Stimulated activated CD8-positive, alpha-beta memory T cell treated with anti-CD3 and anti-CD28 coated beads, Interleukin-4, amount 100 ng/mL, for 48 hours (primary cell): ENCODE measurements at regions not wholly inside any gene's neighbourhood (a gene's known extent, or its start where the extent isn't known, plus 50 kb on each side); places are given as distances from the start of the nearest gene placed in this dataset.
"Not testable (repeated sequence)": the region's sequence is repeated elsewhere in the genome, so short reads cannot be mapped to it uniquely, and the experiment has no call there.

Source experiments
- DNase-seq: peaks from one replicate; pipeline ENCODE4 v3.0.0-alpha.2; 2020

DNA sequence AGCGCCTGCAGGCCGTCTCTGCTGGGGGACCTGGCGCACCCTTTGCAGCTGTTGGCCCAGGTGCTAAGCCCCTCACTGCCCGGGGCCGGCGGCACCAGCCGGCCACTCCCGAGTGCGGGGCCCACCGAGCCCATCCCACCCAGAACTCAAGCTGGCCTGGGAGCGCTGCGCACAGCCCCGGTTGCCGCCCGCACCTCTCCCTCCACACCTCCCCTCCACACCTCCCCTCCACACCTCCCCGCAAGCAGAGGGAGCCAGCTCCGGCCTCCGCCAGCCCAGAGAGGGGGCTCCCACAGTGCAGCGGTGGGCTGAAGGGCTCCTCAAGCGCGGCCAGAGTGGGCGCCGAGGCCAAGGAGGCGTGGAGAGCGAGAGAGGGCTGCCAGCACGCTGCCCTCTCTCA is 177.8 kb upstream of the KAZN start:
- no peak for DNase-seq

DNA sequence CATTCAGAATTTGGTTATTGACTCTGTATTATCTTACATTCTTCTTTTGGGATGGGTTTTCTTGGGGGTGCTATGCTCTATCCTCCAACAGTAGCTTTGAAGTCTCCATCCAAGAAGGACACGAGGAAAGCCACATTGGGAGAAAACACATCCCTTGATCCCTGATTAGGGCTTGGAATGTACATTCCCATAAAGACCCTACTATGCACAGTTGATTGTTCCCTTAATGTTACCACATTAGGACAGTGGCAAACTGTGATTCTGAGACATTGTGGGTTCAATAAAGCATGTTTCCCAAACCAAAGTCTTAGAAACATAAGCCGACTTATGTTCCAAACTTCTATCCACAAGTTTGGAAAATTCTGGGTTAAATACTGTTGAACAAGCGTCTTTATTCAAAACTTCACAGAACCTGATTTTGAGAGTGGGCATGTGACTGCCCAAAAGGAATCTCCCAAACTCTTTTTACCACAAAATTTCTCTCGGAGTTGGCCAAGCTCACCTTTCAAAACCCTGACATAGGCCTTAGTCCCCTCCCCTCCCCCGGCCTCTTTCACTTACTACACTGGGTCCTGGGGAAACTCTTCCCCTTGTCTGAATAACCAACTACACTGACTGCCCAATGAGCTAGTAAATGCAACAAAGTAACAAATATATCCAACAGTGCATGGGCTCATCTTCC is 177.0 kb upstream of the KAZN start:
- no peak for DNase-seq

DNA sequence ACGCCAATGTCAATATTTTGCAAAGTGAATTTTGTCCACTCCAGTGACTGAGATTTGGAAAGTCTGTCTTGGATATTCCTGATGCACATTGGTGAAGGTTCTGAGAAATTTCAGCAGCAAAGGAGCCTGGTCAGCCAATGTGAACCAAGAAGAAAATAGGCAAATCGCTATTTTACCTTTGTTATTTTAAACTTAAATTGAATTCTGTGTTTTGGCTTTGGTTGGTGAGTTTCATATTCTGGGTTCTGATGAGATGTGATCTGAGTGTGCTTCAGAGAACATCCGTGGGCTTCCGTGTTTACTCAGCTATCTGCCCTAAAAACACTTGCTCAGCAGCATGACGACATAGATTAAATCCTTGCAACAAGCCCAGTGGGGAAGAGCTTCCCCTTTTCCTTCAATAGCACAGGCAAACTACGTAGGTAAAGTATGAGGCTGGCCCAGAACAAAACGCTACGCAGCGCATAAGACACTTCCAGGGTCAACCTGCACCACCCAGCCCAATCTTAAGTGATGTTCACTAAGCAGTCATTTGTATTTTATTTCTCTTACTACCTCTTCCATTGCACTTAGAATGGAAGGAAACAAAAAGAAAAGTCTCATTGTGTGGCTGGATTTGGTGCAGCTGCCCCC is 176.4 kb upstream of the KAZN start:
- DNase-seq: no peak

DNA sequence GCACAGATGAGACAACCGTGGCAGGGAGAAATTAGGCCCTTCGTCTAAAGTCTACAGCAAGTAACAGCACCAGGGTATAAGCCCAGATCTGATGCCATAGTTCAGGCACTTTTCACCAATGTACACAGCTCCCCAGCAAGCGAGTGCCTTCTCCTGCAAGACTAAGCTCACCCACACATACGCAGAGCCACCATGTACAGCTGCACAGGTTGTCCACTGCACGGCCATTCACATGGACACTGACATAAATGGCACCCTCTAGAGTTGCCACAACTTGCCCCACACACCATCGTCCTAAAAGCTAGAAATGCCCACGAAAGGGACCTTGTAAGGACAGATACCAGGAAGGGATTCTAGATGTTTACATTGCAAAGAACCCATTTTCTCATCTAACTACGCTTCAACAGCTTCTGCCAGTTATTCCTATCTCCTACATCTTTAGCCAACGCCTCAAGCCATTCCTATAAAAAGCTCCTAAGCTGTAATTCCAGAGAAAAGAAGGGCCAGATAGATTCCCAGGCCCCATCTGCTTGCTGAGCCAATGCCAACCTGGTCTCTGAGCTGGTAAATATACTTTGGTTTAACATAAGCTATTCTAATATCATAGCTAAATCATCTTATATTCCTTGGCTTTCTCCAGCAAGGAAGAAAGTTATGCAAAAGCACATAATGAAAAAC is 174.0 kb upstream of the KAZN start:
- DNase-seq: no peak

DNA sequence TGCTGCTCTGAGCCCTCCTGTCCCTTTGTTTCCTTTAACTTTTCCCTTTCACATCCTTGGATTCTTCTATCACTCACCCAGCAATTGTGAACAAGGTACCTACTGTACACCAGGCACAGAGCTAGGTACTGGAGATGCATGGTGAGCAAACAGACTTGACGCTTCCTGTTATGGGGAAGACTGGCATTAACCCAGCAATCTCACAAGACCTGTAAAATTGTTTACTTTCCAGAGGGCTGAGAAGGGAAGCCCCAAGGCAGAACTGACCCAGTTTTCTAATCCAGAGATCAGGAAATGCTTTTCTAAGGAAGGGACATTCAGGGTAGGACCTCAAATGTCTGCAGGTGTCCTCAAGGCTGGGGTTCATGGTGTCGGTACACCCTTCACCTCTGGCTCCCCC is 171.6 kb upstream of the KAZN start:
- no peak for DNase-seq

DNA sequence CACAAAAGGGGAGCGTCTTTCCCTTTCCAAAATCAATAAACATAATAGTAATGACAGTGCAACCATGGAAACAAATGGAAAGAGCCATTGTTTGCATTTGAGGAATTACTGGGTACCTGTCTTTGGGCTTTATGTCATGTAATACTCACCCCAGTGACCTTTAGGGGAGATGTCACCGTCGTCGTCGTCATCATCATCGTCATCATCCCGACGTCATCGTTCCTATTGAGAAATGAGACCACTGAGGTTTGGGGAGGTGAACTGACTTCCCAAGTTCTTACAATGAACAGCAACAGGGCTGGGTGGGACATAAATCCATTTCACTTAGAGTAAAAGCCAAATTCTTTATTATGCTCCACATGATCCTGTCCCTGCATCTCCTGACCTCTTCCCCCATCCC is 168.9 kb upstream of the KAZN start:
- DNase-seq: no peak

DNA sequence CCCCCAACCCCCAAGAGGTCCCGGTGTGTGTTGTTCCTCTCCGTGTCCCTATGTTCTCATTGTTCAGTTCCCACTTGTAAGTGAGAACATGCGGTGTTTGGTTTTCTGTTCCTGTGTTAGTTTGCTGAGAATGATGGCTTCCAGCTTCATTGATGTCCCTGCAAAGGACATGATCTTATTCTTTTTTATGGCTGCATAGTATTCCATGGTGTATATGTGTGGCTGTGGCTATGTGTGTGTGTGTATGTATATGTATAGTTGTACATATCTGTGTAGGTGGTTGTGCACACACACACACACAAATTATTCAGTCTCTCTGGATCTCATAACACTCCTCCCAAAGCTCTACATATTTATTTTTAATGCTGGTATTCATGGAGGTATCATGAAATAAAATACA is 165.8 kb upstream of the KAZN start:
- DNase-seq: not testable (repeated sequence)

DNA sequence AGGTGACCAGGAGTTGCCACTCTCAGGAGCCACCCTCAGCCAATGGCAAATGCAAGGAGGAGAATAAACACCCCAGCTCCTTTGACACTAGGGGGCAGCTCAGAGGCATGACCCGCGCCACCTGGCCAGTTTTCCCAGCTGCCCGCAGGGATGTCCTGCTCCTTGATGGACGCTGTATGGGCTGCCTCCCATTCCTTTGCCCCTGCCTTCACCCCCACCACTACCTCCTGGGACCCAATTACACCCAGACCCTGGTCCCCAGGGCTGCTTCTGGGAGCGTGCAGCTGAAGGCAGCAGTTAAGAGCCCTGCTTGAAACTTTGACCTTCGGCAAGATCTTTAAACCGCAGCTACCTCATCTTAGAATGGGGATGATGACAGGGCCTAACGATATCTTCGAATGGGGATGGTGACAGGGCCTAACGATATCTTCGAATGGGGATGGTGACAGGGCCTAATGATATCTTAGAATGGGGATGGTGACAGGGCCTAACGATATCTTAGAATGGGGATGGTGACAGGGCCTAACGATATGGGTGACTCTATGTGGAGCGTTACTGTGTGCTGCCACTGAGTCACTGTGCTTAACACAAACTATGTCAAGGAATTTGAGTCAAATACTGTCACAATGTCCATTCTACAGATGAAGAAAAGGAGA is 163.0 kb upstream of the KAZN start:
- no peak for DNase-seq

DNA sequence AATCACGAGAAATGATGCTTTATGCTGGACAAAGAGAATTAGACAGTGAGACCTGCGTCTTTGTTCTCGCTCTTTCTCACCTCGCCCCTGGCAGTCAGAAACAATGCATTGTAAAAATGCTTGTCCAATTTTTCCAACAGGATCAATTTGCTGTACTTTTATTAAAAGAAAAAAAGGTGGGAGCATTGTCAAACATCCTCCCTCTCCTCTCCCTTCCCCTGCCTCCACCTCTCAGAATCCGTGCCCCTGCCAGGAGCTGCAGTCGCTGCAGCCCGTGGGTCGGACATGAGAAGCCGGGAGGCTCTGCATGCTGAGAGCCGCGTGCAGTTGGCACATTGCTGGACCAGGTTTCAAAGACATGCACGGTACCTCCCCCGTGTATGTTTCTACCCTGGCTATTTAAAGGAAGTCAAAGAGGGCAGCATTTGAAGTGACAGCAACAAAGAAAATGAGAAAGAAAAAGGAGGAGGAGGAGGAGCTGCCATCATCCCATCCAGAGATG is 161.0 kb upstream of the KAZN start:
- no peak for DNase-seq

DNA sequence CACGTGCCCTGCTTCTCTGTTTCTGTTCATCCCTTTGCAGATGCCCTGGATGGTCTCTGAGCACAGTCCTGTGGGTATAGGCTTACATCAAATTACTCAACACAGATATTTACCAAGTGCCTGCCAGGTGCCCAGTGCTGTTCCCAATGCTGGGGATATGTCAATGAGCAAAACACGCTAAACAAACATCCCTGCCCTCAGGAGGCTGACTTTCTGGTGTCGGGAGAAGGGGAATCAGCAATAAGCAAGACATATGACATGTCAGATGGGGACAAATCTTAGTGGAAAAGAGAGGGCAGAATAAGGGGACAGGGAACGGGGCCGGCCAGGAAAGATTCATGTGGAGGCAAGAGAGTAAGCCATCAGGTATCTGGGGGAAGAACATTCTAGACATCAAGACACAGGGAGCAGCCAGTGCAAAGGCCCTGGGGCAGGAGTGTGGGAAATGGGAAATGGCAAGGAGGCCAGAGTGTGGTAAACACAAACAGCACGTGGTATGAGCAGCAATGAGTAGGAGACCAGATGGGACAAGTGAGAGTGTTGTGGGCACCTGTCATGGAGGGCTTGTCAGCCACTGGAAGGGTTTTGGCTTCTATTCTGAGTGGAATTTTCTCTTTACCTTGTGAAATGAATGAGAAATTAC is 160.2 kb upstream of the KAZN start:
- no peak for DNase-seq

DNA sequence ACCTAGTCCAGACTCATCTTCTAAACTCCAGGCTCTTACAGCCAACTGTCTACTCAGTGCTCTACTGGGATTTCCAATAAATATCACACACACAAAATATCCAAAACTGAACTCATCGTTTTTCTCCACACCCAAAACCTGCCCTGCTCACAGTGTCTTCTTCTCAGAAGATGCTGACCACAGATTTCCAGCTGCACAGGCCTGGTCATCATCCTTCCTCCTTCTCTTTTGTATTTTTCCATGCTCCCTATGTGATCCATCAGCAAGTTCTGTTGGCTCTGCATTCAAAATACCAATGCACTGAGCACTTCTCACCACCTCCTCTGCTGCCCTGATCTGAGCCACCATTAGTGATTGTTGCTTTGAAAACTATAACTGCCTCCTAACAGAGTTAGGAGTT is 159.5 kb upstream of the KAZN start:
- no peak for DNase-seq

DNA sequence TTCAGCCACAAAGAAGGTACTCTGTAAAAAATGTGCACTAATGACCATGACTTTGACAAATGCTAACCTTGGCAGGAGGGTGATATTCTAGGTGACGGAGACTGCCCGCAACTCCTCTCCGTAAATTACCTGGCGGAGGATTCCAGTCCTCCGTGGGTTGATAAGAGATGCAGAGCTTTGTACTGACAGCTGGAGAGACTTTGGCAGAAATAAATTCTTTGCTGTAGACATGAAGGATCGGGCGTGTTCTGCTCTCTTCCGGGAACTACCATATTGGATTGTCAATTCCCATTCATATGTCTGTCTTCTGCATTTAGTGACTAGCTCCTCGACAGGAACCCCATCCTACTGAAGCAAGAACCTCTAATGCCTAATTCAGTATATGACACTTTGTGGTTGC is 158.3 kb upstream of the KAZN start:
- DNase-seq: no peak

DNA sequence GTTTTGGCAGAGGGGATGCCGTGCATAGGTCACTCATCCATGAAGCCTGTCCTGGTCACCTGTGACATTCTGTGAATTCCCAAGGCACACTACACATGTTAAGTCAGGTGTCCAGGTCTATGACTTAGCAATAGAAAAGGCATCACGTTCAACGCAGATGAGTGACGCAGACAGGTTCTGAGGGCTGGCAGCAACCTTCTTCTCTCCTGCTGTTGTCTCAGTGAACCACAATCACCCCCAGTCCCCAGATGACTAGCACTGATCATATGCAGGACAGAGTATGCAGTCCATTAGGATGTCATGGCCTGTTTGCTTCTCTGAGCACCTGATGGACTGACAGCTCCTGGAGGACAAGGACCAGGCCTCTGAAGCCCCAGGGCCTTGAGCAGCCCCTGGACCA is 157.8 kb upstream of the KAZN start:
- no peak for DNase-seq

DNA sequence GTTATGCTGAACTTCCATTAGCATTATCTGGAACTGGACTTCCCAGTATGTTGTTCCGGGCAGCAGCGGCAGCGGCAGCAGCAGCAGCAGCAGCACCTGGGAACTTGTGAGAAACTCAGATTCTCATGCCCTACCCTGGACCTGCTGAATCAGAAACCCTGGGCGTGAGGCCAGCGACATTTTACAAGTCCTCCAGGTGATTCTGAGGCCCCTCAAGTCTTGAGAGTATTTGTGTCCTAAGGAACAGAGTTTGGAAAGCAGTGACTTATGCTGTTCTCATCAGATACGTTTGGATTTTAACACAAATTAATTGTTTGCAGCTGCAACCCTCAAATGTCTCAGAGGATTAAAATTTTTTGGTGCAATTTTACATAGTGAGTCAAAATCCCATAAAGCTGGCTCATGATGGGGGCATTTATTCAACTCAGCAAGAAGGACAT is 157.2 kb upstream of the KAZN start:
- no peak for DNase-seq

DNA sequence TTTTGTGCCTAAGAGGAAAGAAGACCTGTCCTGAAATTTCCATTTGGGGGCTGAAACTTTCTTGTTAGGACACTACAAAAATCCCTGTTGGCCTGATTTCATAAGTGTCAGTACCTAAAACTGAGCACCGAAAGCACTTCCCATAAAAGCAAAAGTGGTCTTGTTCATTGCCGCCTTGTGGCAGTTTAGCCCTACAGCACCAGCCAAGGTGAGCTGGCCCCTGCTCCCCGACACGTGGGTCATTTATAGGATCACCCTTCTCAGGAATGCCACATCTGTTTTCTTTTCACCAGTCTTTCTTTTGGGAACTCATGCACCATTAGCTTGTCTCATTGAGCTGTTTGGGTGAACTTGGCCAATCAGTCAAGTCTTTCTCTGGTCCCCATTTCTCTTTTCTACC is 155.8 kb upstream of the KAZN start:
- no peak for DNase-seq

DNA sequence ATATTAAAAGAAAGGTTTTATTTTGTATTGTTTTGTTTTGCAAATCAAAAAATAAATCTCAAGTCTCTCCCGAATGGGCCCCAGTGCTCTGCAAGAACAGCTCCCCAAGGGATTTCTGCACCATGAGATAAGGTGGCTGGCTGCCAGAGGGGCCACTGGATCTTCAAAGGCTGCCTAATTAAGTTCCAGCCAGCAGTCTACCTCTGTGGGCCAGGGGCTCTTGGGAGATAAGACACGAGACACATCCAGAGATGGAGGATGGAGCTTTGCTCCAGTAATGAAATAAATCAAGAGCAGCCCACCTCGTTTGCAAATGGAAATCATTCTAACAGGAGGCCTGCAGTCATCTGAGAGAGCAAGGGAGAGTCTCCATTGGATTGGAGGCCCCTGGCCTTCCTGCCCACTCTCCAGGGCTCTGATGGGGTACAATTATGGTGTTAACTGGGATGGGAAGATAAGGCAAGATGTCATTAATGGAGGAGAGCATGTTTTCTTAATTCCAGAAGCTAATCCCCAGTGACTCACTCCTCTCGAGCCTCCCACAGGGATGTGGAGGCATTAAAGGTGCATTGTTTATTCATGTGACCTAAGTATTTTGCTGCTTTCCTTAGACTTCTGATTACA is 155.2 kb upstream of the KAZN start:
- no peak for DNase-seq

DNA sequence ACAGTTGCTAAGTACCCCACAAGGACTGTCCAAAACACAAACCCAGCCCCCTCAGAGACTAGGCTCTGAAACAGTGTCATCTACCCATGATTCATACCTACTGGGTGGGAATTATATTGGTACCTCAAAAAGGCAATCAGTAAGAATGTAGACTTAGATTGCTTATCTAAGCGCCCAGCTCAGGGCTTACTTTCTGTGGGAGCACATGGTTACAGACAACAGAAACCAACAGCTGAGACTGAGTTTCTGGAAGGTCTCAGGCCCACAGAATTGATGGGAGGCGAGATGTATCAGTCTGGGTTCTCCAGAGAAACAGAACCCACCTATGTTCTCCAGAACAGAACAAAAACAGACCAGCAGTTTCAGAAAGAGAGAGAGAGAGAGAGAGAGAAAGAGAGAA is 147.3 kb upstream of the KAZN start:
- DNase-seq: no peak

DNA sequence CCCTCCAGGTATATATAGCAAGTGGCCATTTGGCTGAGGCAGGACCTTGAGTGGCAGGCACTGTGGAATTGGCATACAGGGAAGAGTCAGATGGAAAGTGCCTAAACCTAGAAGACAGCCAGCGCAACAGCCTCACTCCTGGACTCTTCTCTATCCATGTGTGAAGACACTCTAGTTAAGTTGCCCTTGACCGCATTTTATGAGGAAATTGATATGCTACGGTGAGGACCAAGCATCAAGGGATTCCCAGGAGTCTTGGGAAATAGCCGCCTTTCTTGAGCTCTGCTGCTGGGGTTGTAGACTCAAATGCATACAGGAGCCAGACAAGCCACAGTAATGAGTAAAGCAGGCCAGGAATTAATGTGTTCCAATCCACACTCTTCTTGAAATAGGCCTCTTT is 145.9 kb upstream of the KAZN start:
- DNase-seq: no peak

DNA sequence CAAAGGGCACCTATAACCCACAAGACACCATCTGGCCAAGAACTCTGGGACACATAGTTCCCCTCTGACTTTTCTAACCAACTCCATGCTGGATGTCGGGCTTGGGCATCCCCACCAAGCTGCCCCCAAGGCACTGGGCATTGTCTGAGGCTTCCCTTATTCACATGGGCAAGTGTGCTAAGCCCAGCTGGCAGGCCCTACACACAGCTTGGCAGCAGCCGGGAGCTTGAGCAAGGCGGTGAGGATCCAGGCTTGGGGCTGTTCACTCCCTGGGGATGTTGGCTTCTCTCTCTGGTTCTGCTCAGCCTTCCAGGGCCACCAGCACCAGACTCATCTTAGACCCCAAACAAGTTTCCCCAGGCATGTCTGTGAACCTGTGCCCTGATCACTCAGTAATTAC is 138.3 kb upstream of the KAZN start:
- no peak for DNase-seq

DNA sequence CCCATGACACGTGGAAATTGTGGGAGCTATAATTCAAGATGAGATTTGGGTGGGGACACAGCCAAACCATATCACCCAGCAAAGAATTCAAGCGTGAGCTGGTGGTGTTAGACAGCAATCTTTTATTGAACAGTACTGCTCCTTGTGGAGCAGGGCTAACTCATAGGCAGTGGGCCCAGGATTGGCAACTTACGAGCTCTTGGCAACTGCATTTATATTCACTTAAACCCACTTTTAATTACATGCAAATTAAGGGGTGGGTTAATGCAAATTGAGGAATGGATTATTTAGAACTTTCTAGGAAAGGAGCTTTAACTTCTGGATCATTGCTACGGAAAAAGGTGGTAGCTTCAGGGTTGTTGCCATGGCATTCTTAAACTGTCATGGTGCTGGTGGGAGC is 135.6 kb upstream of the KAZN start:
- no peak for DNase-seq

DNA sequence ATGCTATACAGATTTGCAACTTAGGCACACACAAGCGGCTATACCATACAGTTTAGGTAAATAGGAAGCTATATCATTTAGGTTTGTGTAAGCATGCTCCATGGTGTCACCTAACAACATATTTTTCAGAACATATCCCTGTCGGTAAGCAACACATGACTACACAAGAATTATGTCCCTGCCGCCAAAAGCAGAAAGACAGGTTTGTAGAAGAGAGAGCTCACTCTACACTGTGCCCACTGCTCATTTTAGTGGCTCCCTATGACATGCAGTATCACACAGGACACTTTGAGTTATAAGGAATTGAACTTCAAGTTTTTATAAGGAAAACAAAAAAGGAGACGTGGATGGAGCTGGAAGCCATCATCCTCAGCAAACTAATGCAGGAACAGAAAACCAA is 132.5 kb upstream of the KAZN start:
- DNase-seq: no peak

DNA sequence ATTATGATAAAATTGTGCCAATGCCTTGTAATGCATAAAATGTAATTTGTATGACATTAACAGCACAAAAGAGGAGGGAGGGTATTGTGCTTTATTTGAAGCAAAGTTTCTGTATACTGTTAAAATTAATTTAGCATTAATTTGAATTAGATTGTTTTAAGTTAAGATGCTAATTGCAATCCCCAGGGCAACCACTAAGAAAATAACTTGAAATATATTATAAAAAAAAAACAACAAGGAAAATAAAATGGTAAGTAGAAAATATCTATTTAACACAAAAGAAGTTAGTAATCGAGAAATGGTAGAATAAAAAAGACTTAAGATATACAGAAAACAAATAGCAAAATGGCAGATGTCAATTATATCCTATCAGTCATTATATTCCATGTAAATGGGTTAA is 131.4 kb upstream of the KAZN start:
- no peak for DNase-seq

DNA sequence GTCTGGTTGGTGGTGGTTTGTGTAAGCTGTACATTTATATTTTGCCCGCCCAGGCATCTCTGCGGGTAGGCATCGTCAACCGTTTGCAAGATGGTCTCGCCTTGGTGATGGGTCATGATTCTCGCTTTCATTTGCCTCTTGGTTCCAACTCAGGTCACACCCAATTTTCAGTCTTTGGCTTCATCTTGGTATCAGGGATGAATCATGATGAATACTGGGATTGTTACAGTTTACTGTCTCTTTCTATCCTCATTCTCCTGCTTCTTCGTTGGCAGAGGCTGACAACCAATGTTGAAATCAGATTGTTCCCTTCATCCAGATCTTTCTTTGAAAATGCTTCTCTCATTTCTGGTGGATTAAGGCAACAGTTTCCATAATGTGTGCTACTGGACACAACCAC is 129.7 kb upstream of the KAZN start:
- DNase-seq: no peak
